GM12873 (cell line): ENCODE measurements at regions not wholly inside any gene's neighbourhood (a gene's known extent, or its start where the extent isn't known, plus 50 kb on each side); places are given as distances from the start of the nearest gene placed in this dataset.

Source experiments
- CTCF ChIP-seq: IDR thresholded peaks from 2 replicates; pipeline ENCODE4 v1.5.1; 2012; ENCODE audit warnings: low read depth, mild to moderate bottlenecking, moderate library complexity, low read length, control low read depth; ENCODE audit not compliant: insufficient read depth; ENCODE audit errors: missing control alignments

GRCh38 chr6:18603361-18603760, 216.2 kb downstream of the RNF144B start:
- no peak for TF ChIP-seq CTCF

- TF ChIP-seq CTCF = no peak
Measured at GRCh38 chr6:18605841-18606240, 218.7 kb downstream of the RNF144B start.

- no peak for TF ChIP-seq CTCF
Measured at GRCh38 chr6:18609715-18610114, 222.6 kb downstream of the RNF144B start.

- TF ChIP-seq CTCF = no peak
Measured at GRCh38 chr6:18613319-18613925, 226.3 kb downstream of the RNF144B start.

GRCh38 chr6:18629571-18629970, 242.4 kb downstream of the RNF144B start:
- no peak for TF ChIP-seq CTCF

GRCh38 chr6:18632670-18633410, 245.7 kb downstream of the RNF144B start:
- no peak for TF ChIP-seq CTCF

GRCh38 chr6:18634912-18635311, 247.8 kb downstream of the RNF144B start:
- no peak for TF ChIP-seq CTCF
